IMR-90 (cell line): ENCODE measurements at regions not wholly inside any gene's neighbourhood (a gene's known extent, or its start where the extent isn't known, plus 50 kb on each side); places are given as distances from the start of the nearest gene placed in this dataset.

Source experiments
- MXI1 ChIP-seq: IDR thresholded peaks from 2 replicates; pipeline ENCODE4 v1.6.1; 2012; ENCODE audit warnings: low read depth, mild to moderate bottlenecking, low read length, moderate library complexity, borderline replicate concordance
- RCOR1 ChIP-seq: IDR thresholded peaks from 2 replicates; pipeline ENCODE4 v1.6.1; 2012; ENCODE audit warnings: mild to moderate bottlenecking, low read length, improper control_type of control experiment; ENCODE audit not compliant: insufficient replicate concordance

DNA sequence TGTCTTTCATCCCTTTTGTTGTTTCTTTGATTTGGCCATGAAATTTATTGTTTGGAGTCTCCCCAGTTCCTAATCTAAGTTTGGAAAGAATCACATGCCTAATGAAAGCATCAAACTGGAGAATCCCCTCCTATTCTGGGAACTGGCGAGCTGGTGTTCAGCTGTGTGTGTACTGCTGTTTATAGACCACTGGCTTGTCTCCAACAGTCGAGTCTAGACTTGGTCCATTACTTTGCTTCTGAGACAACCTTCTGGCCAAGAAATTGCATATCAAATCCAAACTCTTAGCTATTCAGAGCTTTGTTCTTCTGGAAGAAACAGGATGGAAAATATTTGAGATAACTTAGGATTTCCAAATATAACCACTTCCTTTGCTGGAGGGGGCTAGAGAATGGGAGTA is 111.5 kb upstream of the THSD7B start:
- TF ChIP-seq RCOR1 (no peak), MXI1 (no peak)
